NCI-H2081 (cell line): ENCODE measurements at regions not wholly inside any gene's neighbourhood (a gene's known extent, or its start where the extent isn't known, plus 50 kb on each side); places are given as distances from the start of the nearest gene placed in this dataset.
"Not testable (repeated sequence)": the region's sequence is repeated elsewhere in the genome, so short reads cannot be mapped to it uniquely, and the experiment has no call there.

ENCODE experiments used
- DNase-seq, 2 experiments: peaks; one replicate each; lab custom pipeline; 2025; lab: John Stamatoyannopoulos, UW

DNA sequence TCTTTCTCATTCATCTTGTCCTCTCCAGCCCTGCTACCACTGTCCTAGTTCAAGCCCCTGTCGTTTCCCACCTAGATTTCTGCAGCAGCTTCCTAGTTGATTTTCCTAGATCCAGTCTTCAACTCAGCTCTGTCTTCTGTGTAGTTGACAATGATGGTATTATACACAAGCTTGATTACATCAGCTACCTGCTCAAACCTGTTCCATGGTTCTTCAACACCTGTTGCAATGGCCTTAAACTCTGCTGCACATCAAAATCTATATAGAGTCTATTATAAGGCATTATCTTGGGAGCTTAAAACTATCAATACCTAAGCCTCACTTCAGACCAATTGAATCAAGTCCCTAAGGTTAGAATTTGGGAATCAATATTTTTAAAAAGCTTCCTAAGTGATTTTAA lies 71.7 kb upstream of the PELI2 start:
- DNase-seq = no peak

DNA sequence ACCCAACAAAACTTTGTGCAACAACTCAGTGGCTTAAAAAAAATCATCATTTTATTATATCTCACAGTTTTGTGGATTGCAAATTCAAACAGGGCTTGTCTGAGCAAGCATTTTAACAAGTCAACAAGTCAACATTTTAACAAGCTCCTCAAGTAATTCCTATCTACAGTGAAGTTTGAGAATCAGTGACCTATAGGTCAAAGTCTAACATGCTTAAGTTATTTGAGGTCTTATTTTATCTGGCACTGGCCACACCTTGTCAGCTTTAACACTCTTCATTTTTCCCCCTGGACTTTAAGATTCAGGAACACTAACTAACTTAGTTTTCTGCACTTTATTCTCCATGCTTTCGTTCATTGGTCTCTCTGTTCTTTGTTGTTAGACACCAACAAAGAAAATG lies 71.2 kb upstream of the PELI2 start:
- DNase-seq = no peak

DNA sequence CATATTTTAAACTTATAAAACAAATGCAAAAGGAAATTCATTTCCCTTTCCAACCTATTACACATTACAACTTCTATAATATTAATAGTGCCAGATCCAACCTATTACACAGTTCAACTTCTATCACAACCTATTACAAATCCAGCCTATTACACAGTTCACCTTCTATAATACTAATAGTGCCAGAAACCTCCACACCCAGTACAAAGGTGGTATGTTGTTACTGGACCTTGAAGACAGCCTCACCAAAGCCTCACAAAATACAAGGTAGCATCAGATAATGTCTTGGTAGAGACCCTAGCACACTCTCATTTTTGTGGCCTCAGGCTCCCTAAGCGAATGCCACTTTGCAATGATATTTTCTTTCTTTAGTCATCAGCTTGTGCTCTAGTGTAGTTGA lies 68.7 kb upstream of the PELI2 start:
- DNase-seq = no peak

DNA sequence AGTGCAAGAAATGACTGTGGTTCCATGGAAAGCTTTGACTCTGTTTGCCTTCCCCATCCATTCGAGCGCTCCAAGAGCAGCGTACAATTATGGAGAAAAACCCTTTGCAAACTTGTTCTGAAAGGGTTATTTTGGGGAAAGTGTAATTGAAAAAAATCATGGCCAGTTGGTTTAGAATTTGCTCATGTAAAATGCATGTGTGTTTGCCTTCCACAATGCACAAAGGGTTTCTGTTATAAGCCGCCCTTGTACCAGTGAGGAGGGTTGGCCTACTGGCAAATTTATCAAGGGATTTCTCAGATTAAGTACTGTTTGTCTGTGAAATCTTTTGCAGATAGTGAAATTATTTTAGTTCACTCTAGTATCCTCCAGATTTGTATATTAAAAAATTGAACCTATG lies 62.7 kb upstream of the PELI2 start:
- no peak for DNase-seq

DNA sequence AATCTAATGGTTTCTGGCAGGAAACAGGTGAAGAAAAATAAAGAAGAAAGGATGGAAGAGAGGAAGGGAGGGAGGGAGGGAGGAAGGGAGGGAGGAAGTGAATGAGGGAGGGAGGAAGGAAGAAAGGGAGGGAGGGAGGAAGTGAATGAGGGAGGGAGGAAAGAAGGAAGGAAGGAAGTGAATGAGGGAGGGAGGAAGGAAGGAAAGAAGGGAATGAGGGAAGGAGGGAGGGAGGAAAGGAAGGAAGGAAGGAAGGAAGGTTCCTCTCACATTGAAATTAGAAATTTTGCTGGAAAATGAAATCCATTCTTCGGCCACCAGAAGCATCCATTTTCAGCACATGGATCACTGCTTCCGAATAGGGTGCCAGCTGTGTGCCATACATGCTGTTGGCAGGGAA lies 62.2 kb upstream of the PELI2 start:
- no peak for DNase-seq

DNA sequence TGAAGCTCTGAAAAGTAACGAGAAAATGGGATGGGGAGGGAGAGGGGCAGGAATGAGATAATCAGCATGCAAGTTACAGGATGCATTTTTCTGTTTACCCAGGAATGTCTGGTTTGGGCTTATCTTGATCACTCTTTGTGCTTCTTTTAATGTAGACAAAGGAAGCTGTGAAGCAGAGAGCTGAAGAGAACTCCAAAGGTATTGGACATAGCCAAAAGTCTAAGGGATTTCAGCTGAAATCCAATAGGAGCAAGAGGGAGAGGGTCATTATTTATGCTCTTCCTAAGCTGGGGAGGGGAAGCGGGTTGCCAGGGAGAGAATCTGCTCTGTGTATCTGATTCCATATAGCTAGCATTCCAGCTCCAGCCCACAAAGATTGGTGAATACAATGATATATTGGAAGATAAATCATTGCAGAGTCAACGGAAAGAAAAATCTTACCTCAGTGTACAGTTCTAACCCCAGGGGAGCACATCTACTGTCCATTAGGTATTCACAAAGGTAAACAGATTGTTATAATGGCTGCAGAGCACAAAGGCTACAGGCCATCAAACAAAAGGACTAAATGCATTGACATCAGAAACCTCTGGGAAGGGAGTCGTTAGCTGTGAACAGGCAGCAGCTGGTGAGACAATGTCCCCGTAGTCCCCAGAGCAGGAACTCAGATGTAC lies 61.0 kb upstream of the PELI2 start:
- peak; percentile 91 to 99 for DNase-seq

DNA sequence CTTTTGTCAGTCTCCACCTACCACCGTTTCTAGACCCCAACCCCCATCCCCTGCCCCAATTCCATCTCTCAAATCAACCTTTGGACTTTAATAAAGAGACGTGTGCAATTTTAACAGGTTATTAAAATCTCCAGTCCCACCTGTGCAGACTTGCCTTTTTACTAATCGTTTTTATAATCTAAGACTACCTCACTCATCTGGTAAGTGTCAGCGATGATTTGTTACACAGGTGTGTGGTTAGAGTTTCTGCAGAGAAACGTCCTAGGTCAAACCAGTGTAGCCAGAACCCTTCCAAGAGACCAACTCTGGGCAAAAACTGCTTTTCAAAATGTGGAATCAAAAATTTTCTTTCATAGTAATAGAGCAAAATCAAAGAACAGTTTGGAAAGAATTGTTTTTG lies 60.4 kb upstream of the PELI2 start:
- no peak for DNase-seq

DNA sequence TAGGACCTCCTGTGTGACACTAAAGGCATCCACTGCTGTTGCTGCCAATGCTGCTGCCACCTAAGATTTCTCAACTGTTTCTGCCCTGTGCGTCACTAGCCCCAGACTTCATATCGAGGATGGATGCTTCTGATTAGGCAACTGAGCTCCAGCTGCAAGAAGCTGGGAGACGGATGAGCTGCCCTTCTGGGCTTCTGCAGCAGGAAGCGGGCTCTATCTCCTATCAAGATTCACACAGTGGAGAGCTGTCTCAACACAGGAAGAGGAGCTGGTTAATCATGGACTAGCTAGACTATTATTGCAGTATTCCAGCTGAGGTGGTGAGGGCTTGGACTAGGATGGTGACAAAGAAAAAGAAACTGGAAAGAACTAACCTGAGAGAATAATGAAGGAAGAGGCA lies 59.2 kb upstream of the PELI2 start:
- no peak for DNase-seq

DNA sequence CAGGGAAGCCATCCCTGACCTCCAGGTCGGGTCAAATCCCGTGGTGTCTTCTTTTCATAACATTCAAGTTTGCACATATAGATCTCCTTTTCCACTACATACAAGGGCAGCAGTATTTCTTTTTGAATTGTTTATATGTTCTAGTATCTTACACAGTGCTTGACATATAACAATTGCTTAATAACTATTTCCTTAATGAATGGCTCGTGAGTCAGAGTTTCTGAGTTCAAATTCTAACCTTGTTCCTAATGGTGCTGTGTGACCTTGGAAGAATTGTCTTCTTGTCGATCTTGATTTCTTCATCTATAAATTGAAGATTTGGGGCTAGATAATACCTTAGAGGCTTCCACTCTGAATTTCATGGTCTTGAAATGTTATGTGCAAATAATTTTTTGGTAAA lies 57.2 kb upstream of the PELI2 start:
- no peak for DNase-seq

DNA sequence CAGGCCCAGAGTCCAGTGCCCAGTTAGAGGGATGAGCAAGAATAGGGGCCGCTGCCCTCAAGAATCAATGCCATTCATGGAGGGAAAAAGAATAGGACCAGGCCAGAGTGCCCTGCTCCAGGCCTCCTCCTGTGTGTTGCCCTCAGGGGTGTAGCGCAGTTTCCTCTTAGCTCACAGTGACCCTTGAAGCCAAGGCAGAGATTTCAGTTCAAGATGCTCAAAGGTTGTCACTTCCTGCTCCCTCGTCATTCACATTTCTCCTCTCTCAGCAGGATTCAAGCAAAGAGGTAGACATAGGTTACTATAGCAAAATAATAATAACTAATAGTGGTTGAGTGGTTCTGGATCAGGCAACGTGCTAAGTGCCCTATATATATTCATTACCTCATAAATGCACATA lies 55.1 kb upstream of the PELI2 start:
- DNase-seq = no peak

DNA sequence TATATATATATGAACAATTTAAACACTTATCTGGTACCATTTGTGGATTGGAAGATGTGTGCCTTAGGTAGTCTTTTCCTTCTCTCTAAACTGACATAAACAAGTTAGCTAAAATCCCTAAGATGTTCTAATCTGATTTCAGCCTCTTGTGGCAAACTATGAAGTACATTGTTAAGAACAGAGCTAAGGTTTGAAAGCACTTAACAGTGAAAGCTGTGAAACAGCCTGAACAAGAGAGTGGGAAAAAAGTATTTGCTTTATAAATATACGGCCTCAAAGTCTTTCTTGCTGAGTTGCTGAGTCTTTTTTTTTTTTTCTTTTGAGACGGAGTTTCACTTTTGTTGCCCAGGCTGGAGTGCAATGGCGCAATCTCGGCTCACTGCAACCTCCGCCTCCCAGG lies 53.7 kb upstream of the PELI2 start:
- DNase-seq = no peak

DNA sequence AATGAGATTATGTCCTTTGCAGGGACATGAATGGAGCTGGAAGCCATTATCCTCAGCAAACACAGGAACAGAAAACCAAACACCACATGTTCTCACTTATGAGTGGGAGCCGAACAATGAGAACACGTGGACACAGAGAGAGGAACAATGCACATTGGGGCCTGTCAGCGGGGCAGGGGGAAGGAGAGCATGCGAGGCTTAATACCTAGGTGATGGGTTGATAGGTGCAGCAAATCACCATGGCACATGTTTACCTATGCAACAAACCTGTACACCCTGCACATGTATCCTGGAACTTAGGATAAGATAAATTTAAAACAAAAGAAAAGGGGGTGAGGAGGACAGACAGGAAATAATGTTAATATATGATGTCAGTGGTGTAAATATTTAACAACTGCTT lies 53.0 kb upstream of the PELI2 start:
- DNase-seq = not testable (repeated sequence)

DNA sequence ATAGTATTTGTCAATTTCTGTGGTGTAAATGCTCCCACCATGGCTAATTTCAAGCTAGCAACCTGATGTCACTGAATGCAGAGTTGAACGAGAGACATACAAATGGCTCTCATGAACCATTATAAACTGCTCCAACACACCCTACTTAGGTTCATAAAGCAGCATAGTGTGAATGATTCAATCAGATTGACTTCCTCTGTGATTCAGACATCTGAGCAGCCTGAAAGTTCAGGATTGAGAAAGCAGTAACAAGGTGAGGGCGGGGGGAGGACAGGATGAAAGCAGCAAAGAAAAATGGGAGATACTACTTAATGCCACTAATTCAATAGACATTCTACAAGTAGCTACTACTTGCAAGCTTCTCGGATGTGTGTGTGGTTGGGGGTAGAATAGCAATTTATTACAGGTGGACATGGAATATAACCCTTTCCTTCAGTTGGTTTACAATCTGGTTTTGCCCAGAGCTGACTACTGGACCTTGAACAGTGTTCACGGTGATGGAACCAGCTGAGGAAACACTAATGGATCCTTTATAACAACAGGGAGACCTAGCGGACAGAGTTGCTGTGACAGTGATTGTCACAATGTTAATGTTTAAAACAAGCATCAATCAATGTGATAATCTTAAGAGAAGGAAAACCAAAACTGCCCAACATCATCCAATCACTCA lies 52.5 kb upstream of the PELI2 start:
- DNase-seq = no peak
